C4-2B (cell line): ENCODE measurements at regions not wholly inside any gene's neighbourhood (a gene's known extent, or its start where the extent isn't known, plus 50 kb on each side); places are given as distances from the start of the nearest gene placed in this dataset.

Source experiments
- H3K27ac ChIP-seq: fragments of 450-650 bp; 2 replicates; pipeline ENCODE4 v1.5.1; 2017
- CTCF ChIP-seq: fragments of 450-650 bp; conservative IDR thresholded peaks from 2 replicates; pipeline ENCODE4 v1.5.1; 2017; ENCODE audit warnings: mild to moderate bottlenecking
- ZFX ChIP-seq: fragments of 450-650 bp; IDR thresholded peaks from 2 replicates; pipeline ENCODE4 v1.6.1; 2017

- H3K27ac ChIP-seq: no peak overlapping the region
- TF ChIP-seq ZFX (no peak), CTCF (no peak)
These were observed 725.1 kb downstream of the SORCS1 start for GRCh38 chr10:106439366-106439765.

DNA sequence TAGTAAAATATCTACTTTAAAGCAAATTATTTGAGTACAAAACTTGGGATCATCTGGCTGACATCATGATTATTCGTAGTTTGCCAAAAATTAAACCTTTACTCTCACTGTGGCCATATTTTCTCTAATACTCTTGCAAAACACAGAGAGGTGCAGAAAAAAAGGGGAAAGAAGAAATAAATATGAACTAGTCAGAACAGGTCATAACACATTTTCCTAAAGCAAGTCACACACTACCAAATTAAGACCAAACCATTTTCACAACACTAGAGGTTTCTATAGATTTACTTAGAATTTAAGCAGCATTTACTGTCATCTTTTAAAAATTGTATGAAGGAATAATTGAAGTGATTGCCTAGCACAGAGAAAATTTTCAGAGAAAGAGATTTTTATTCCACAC is 726.1 kb downstream of the SORCS1 start:
- H3K27ac ChIP-seq: no peak overlapping the region
- TF ChIP-seq CTCF (no peak), ZFX (no peak)

GRCh38 chr10:106436123-106436715 is 728.3 kb downstream of the SORCS1 start:
- H3K27ac ChIP-seq: no peak overlapping the region
- TF ChIP-seq CTCF: no peak
- TF ChIP-seq ZFX: no peak

DNA sequence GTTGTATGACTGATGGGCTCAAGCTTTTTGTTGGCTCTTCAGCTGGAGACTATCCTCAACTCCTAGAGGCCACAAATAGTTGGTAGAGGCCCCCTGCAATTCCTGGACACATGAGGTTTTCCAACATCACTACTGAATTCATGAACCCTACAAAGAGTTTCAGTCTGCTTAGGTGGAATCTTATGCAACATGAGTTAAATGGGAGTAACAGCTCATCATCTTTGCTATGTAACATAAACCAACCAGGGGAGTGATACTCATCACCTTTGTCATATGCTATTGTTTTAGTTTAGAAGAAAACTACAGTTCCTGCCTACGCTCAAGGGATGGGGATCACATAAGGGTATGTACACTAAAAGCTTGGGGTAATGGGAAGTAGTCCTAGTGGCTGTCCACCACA is 729.4 kb downstream of the SORCS1 start:
- TF ChIP-seq ZFX (no peak), CTCF (no peak)
- no peak overlapping the region for H3K27ac ChIP-seq

GRCh38 chr10:106424981-106425380 is 739.5 kb downstream of the SORCS1 start:
- no peak for TF ChIP-seq ZFX
- TF ChIP-seq CTCF: no peak
- H3K27ac ChIP-seq: no peak overlapping the region

DNA sequence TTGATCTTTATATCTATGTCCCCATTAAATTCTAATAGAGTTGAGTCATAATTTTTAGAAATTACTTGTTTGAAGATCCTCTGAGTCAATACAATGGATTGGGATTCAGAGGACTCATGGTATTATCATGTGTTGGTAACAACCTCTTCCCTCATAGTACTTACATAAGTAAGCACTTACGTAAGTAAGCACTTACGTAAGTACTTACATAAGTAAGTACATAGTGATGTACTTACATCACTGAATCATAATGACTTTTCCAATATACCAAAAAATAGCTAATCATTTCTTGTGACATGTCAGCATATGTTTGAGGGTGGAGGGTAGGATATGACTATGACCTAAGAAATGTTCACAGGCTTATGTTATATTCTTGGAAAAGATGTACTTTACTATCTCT is 740.5 kb downstream of the SORCS1 start:
- no peak overlapping the region for H3K27ac ChIP-seq
- TF ChIP-seq CTCF: no peak
- no peak for TF ChIP-seq ZFX

DNA sequence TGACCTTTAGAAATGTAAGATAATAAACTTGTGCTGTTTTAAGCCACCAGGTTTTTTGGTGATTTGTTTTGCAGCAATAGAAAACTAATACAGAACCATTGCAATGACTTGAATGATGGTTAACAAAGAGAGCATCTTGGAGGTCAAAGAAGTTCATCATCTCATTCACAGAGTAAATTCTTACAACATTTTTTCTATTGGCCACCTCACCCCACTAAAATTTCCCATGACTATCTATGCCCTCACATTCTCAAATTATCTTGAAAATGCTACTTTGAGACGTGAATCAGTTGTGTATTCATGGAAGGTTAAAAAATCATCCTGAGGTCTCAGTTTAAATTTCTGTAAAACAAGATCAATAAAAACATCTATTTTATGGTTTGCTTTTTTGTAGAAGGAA is 754.2 kb downstream of the SORCS1 start:
- TF ChIP-seq ZFX (no peak), CTCF (no peak)
- no peak overlapping the region for H3K27ac ChIP-seq
